ENCODE measurements at regions not wholly inside any gene's neighbourhood (a gene's known extent, or its start where the extent isn't known, plus 50 kb on each side); places are given as distances from the start of the nearest gene placed in this dataset.

DNA sequence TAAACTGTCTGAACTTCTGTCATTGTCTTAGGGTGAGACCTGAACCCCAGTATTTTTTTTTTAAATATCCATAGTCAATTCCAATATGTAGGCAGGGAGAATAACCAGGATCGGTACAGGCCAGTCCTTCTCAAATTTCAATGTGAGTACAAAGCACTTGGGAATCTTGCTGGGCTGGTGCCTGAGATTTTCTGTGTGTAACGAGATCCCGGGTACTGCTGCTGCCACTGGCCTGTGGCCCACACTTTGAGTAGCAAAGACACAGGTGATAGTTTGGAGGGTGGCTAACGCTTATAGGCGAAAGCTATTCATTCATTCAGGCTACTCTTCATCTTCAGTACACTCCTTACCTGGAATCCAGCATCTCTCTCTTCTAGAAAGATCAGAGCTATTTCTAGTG is 923.6 kb upstream of the TENM3 start:
- H3K9me3 Mint-ChIP-seq (ENCODE audit: unreplicated experiment), result peaks cover 2% of the 10 kb centered on the region
- TF ChIP-seq, protein P1, sequence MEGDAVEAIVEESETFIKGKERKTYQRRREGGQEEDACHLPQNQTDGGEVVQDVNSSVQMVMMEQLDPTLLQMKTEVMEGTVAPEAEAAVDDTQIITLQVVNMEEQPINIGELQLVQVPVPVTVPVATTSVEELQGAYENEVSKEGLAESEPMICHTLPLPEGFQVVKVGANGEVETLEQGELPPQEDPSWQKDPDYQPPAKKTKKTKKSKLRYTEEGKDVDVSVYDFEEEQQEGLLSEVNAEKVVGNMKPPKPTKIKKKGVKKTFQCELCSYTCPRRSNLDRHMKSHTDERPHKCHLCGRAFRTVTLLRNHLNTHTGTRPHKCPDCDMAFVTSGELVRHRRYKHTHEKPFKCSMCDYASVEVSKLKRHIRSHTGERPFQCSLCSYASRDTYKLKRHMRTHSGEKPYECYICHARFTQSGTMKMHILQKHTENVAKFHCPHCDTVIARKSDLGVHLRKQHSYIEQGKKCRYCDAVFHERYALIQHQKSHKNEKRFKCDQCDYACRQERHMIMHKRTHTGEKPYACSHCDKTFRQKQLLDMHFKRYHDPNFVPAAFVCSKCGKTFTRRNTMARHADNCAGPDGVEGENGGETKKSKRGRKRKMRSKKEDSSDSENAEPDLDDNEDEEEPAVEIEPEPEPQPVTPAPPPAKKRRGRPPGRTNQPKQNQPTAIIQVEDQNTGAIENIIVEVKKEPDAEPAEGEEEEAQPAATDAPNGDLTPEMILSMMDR (IDR thresholded peaks at IDR 0.05), result no peak
- no peaks in the 10 kb centered on the region for H3K4me1 Mint-ChIP-seq (ENCODE audit: unreplicated experiment)
- no peak for DNase-seq (ENCODE audit: extremely low spot score, unreplicated experiment)
- H3K4me3 Mint-ChIP-seq (ENCODE audit: unreplicated experiment), result no peak overlapping the region
- H3K27me3 Mint-ChIP-seq (ENCODE audit: unreplicated experiment), result peaks cover 3% of the 10 kb centered on the region
- no peaks in the 10 kb centered on the region for H3K36me3 Mint-ChIP-seq (ENCODE audit: unreplicated experiment)
- no peak overlapping the region for H3K27ac Mint-ChIP-seq (ENCODE audit: unreplicated experiment)

- no peaks in the 10 kb centered on the region for H3K4me1 Mint-ChIP-seq (ENCODE audit: unreplicated experiment)
- H3K4me3 Mint-ChIP-seq (ENCODE audit: unreplicated experiment), result no peak overlapping the region
- TF ChIP-seq, protein P1 (IDR thresholded peaks at IDR 0.05), result no peak
Measured at GRCh38 chr4:181323061-181323460, 920.1 kb upstream of the TENM3 start.

DNA sequence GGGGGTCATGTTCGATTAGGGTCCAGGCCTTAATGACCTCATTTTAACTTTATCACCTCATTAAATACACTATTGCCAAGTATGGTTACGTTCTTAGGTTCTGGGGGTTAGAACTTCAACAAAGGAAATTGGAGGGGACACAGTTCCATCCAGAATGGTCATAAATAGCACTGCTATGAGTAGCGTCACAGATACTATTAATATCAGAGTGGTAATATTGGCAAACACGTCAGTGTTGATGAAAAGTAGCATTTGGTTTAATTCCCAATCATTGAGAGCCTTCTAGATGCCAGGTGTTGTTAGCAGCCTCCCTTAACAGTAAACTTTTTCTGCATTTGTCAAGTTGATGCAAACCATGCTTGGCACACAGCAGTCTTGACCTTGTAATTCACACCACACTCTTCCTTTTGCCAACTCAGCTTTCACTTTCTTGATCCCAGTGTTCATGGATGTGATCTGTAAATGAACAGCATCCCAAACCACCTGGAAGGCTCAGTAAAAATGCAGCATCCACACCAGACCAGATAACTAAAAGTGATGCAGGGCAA is 912.5 kb upstream of the TENM3 start:
- no peak overlapping the region for H3K4me3 Mint-ChIP-seq (ENCODE audit: unreplicated experiment)
- no peak for DNase-seq (ENCODE audit: extremely low spot score, unreplicated experiment)
- TF ChIP-seq, protein P1 (IDR thresholded peaks at IDR 0.05), result no peak
- no peaks in the 10 kb centered on the region for H3K36me3 Mint-ChIP-seq (ENCODE audit: unreplicated experiment)
- H3K9me3 Mint-ChIP-seq (ENCODE audit: unreplicated experiment), result no peaks in the 10 kb centered on the region
- no peaks in the 10 kb centered on the region for H3K27me3 Mint-ChIP-seq (ENCODE audit: unreplicated experiment)
- peaks cover 5% of the 10 kb centered on the region for H3K4me1 Mint-ChIP-seq (ENCODE audit: unreplicated experiment)
- H3K27ac Mint-ChIP-seq (ENCODE audit: unreplicated experiment), result no peak overlapping the region

More at GRCh38 chr4:181323061-181323460, 920.1 kb upstream of the TENM3 start:
- Mint-ChIP-seq H3K27me3 (ENCODE audit: unreplicated experiment) (peaks cover 3% of the 10 kb centered on the region), H3K36me3 (ENCODE audit: unreplicated experiment) (no peaks in the 10 kb centered on the region), H3K9me3 (ENCODE audit: unreplicated experiment) (no peaks in the 10 kb centered on the region), H3K27ac (ENCODE audit: unreplicated experiment) (no peak overlapping the region)
- DNase-seq (ENCODE audit: extremely low spot score, unreplicated experiment), result no peak

- Mint-ChIP-seq H3K4me1 (ENCODE audit: unreplicated experiment) (peaks cover 5% of the 10 kb centered on the region), H3K27ac (ENCODE audit: unreplicated experiment) (no peak overlapping the region), H3K36me3 (ENCODE audit: unreplicated experiment) (no peaks in the 10 kb centered on the region), H3K27me3 (ENCODE audit: unreplicated experiment) (no peaks in the 10 kb centered on the region), H3K4me3 (ENCODE audit: unreplicated experiment) (no peak overlapping the region), H3K9me3 (ENCODE audit: unreplicated experiment) (no peaks in the 10 kb centered on the region)
- TF ChIP-seq, protein P1 (IDR thresholded peaks at IDR 0.05), result no peak
- DNase-seq (ENCODE audit: extremely low spot score, unreplicated experiment), result no peak
Measured at GRCh38 chr4:181331214-181331613, 912.0 kb upstream of the TENM3 start.

DNA sequence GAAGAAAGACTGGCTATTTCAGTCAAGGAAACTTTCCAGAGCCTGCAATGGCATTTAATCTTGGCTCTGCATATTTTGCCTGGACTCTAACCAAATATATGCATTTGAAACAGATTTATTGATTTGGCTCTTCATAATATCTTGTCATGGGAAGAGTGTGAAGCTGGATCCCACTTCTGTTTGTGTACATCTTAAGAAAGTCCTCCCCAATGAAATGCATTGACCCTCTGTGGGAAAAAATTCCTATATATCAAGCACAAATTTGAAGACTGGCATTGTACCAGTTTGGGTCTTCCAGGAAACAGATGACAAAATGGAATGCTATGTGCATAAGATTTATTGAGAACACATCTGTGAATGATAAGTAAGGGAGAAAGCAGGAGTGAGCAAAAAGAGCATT is 897.3 kb upstream of the TENM3 start:
- TF ChIP-seq, protein P1 (IDR thresholded peaks at IDR 0.05), result no peak
- no peak for DNase-seq (ENCODE audit: extremely low spot score, unreplicated experiment)
- H3K9me3 Mint-ChIP-seq (ENCODE audit: unreplicated experiment), result no peaks in the 10 kb centered on the region
- peaks cover 3% of the 10 kb centered on the region for H3K27me3 Mint-ChIP-seq (ENCODE audit: unreplicated experiment)
- no peak overlapping the region for H3K4me3 Mint-ChIP-seq (ENCODE audit: unreplicated experiment)
- H3K4me1 Mint-ChIP-seq (ENCODE audit: unreplicated experiment), result no peaks in the 10 kb centered on the region
- H3K36me3 Mint-ChIP-seq (ENCODE audit: unreplicated experiment), result no peaks in the 10 kb centered on the region
- no peak overlapping the region for H3K27ac Mint-ChIP-seq (ENCODE audit: unreplicated experiment)

Measured in osteocyte (in vitro differentiated cells).